ENCODE measurements at regions not wholly inside any gene's neighbourhood (a gene's known extent, or its start where the extent isn't known, plus 50 kb on each side); places are given as distances from the start of the nearest gene placed in this dataset.

DNA sequence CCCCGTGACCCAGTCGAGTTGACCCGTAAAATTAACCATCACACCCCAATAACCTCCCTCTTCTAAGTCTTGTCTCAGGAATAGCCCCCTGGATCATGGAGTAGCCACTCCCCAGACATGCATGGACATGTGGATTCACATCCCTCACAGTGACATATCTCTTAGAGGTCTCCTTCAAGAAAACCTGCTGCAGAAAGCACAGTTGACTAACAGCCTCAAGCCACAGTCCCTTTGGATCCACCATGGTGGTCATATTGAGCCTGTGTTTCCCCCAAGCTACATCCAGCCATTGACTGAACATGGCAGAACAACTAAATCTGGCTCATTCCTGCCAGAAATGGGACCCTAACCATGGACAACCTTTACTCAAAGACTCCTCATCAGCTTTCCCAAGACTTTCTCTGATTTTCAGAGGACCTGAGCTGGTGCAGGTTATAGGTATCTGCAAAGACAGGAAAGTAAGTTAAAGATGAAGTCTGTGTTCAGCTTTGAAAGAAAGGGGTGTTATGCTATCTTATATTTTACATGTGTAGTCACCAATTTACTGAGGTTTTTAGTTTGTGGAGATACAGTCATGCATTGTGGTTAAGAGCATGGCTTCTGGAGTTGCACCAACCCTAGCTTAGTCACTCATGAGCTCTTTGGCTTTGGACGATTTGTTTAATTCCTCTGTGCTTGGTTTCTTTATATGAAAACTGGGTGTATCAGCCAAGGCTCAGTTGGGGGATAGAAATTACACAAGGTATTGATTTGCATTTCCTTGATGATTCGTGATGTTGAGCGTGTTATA is 219.1 kb downstream of the MYLK4 start:
- no peaks in the 10 kb centered on the region for H3K9me3 ChIP-seq (ENCODE audit: low read depth, low read length)
- H3K4me3 ChIP-seq (ENCODE audit: low read length): no peak overlapping the region
- peaks cover 67% of the 10 kb centered on the region for H3K27me3 ChIP-seq (ENCODE audit: insufficient read depth, low read length)
- peaks cover 40% of the 10 kb centered on the region for H3K4me1 ChIP-seq (ENCODE audit: insufficient read depth, low read length)

DNA sequence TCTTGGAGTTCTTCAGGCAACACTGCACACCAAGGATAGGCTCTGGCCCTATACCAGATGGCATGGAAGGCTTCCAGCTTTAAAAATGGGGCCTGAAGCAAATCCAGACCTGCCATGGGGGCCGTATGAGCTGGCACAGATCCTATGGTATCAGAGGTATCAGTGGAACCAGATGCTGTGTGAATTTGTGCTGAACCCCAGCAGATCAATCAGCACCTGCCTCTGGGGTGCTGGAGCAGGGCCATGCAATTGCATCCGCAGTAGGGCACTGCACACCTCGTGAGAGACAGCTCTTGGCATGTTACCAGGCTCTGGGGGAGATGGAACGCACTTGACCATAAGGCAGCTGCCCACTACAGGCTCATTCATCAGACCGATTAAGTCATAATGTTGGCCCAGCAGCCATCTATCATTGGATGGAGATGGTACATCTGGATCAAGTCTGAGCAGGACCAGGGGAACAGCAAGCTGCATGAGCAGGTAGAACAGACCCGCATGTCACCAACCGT is 221.5 kb downstream of the MYLK4 start:
- H3K9me3 ChIP-seq (ENCODE audit: low read depth, low read length): peaks cover 2% of the 10 kb centered on the region

DNA sequence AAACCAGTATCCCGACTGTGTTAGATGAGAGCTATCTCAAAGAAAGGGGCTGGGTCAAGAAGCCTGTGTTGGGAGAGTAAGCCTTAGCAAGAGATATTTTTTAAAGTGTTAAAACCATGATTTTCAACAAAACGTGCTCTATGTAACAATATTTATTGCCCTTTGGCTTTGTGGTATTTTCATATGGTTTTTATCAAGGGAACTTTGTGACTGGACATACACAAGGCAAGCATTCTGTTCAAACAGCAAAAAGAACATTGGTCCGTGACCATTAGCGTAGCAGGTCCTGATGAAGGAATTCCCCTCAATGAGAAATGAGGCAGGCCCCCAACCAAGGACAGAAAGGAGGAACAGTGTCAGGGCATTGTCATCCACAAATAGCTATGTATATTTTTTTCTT is 222.6 kb downstream of the MYLK4 start:
- no peak overlapping the region for H3K4me3 ChIP-seq (ENCODE audit: low read length)
- peaks cover 7% of the 10 kb centered on the region for H3K9me3 ChIP-seq (ENCODE audit: low read depth, low read length)
- H3K4me1 ChIP-seq (ENCODE audit: insufficient read depth, low read length): peaks cover 21% of the 10 kb centered on the region
- peaks cover 60% of the 10 kb centered on the region for H3K27me3 ChIP-seq (ENCODE audit: insufficient read depth, low read length)

More for the DNA sequence above, 221.5 kb downstream of the MYLK4 start:
- Histone ChIP-seq H3K4me3 (ENCODE audit: low read length) (no peak overlapping the region), H3K27me3 (ENCODE audit: insufficient read depth, low read length) (peaks cover 58% of the 10 kb centered on the region), H3K4me1 (ENCODE audit: insufficient read depth, low read length) (peaks cover 26% of the 10 kb centered on the region)

DNA sequence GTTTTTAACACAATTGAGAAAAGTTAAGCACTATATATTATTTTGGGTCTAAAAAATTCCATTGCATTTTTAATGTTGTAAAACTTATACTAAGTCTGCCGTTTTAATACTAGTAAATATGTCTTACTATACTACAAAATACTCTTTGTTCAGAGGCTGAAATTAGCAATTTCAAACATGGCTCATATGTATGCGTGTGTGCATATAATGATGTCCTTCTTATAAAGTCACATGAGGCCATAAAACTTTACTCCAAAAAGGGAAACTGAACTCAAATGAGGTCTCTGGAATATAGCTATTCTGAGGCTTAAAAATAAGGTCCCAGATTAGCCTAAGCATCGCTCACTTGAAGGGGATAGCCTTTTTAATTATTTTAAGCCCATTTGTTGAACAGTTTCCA is 224.0 kb downstream of the MYLK4 start:
- Histone ChIP-seq H3K4me3 (ENCODE audit: low read length) (no peak overlapping the region), H3K9me3 (ENCODE audit: low read depth, low read length) (peaks cover 7% of the 10 kb centered on the region), H3K4me1 (ENCODE audit: insufficient read depth, low read length) (peaks cover 23% of the 10 kb centered on the region), H3K27me3 (ENCODE audit: insufficient read depth, low read length) (peaks cover 53% of the 10 kb centered on the region)

DNA sequence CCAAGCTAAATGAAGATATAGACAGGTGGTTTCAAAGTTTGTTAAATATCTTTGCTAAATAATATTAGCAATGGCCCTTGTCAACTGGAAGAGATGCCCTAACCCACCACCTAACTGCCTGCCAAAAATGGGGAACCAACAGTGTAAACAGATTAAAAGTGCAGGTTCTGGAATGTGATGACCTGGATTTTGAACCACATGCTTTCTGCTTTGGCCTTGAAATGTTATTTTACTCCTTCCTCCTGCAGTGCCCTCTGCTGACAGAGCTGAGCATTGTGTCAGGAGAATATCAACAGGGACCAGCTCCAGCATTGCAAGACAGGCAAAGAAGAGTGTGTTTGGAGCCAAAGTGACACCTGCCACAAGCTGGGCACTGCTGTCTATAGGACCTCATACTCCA is 226.6 kb downstream of the MYLK4 start:
- Histone ChIP-seq H3K4me1 (ENCODE audit: insufficient read depth, low read length) (peaks cover 16% of the 10 kb centered on the region), H3K27me3 (ENCODE audit: insufficient read depth, low read length) (peaks cover 55% of the 10 kb centered on the region), H3K4me3 (ENCODE audit: low read length) (no peak overlapping the region), H3K9me3 (ENCODE audit: low read depth, low read length) (peaks cover 22% of the 10 kb centered on the region)

DNA sequence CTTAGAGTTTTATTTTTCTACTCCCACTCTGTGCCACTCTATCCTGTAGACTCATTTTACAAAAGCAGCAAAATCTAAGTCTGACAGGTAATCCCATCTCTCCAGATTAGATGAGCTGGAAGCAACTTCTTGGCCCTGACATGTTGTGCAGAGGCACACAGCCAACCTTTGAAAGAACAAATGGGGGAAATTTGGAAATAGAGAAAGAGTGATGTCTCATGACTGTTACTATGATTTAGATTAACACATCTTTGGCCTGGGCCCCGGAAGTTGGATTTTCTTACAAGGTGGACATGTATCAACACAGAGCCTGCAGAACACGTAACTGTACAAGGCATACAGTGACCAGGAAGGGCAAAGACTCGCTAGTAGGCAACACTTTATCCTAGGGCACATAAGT is 227.7 kb downstream of the MYLK4 start:
- Histone ChIP-seq H3K9me3 (ENCODE audit: low read depth, low read length) (peaks cover 22% of the 10 kb centered on the region), H3K27me3 (ENCODE audit: insufficient read depth, low read length) (peaks cover 59% of the 10 kb centered on the region), H3K4me3 (ENCODE audit: low read length) (no peak overlapping the region), H3K4me1 (ENCODE audit: insufficient read depth, low read length) (peaks cover 16% of the 10 kb centered on the region)

DNA sequence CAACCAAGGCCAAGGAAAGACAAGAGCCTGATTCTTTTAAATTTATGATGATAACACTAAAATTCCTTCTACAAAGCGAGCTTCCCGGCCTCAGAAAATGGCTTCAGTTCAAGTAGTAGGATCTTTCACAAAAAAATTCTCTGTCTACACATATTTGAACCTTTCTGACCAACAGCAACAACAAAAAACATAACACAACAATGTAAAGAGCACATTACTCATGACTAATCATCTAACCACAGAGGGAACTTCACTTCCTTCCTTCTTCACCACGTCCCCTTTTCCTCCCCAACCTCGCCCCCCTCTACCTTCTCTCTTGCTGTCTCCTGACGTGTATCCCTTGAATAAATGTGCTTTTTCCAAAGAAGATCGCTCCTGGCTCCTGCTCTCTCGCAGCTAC is 228.2 kb downstream of the MYLK4 start:
- Histone ChIP-seq H3K4me1 (ENCODE audit: insufficient read depth, low read length) (peaks cover 13% of the 10 kb centered on the region), H3K27me3 (ENCODE audit: insufficient read depth, low read length) (peaks cover 53% of the 10 kb centered on the region), H3K4me3 (ENCODE audit: low read length) (no peak overlapping the region), H3K9me3 (ENCODE audit: low read depth, low read length) (peaks cover 22% of the 10 kb centered on the region)

DNA sequence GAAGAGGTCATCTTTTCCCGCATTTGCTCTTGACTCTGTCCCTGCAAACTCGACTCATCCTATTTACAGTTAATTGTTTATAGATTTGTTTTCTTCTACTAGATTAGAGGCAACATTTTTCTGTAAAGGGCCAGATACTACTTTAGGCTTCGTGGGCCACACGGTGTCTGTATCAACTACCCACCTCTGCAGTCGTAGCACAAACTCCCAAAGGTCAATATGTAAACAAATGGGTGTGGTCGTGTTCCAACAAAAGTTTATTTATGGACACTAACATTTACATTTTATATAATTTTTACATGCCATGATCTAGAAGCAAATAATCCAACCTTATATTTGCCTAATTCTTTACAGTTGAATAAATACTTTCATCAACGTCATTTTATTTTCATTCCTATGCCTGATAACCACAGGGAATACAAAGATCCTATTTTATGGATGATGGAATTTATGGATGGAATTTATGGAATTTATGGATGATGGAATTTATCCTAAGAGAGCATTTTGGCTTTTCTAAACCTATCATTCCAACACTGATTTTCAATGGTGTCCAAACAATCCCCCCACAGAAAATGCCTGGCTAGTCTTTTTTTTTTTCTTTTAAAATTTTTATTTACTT is 232.8 kb downstream of the MYLK4 start:
- H3K27me3 ChIP-seq (ENCODE audit: insufficient read depth, low read length): peaks cover 28% of the 10 kb centered on the region
- peaks cover 10% of the 10 kb centered on the region for H3K4me1 ChIP-seq (ENCODE audit: insufficient read depth, low read length)
- no peak overlapping the region for H3K4me3 ChIP-seq (ENCODE audit: low read length)
- H3K9me3 ChIP-seq (ENCODE audit: low read depth, low read length): peaks cover 16% of the 10 kb centered on the region

DNA sequence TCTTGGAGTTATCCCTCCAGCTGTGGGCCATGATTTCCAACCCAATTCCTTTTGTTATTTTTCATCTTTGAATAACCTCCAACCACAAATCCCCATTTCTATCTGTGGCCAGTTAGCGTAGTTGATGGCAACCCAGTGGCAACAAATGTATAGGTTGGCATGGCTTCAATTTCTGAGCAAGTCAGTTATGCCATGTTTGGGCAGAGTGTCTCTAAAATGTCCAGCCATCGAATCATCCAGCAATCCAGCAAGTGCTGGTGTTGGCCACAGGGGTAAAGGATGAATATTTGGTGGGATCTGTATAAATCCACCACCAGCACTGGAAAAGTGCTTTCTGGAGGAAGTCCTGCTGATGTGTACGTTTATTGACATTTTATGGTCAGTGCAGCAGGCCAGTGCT is 233.3 kb downstream of the MYLK4 start:
- no peak overlapping the region for H3K4me3 ChIP-seq (ENCODE audit: low read length)
- peaks cover 4% of the 10 kb centered on the region for H3K4me1 ChIP-seq (ENCODE audit: insufficient read depth, low read length)
- peaks cover 28% of the 10 kb centered on the region for H3K27me3 ChIP-seq (ENCODE audit: insufficient read depth, low read length)

DNA sequence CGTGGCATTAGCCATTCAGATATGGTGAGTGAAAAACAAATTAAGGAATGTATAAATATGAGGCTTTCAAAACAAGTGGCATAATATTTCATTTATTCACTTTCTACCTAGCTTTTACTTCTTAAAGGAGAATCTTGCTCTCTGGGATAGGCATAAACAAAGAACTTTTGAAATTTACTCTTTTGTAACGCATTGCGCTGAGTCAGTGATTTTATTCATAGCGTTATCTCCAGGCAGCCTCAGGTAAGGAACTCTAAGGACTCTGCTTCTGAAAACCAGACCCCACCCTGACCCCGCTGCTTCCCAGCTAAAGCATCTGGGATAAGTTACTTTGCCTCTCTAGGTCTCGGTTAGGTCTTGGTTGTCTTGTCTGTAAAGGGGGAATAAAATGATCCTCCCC is 234.7 kb downstream of the MYLK4 start:
- Histone ChIP-seq H3K9me3 (ENCODE audit: low read depth, low read length) (peaks cover 16% of the 10 kb centered on the region), H3K4me1 (ENCODE audit: insufficient read depth, low read length) (no peaks in the 10 kb centered on the region), H3K4me3 (ENCODE audit: low read length) (no peak overlapping the region), H3K27me3 (ENCODE audit: insufficient read depth, low read length) (peaks cover 24% of the 10 kb centered on the region)

More for the DNA sequence above, 233.3 kb downstream of the MYLK4 start:
- peaks cover 16% of the 10 kb centered on the region for H3K9me3 ChIP-seq (ENCODE audit: low read depth, low read length)

DNA sequence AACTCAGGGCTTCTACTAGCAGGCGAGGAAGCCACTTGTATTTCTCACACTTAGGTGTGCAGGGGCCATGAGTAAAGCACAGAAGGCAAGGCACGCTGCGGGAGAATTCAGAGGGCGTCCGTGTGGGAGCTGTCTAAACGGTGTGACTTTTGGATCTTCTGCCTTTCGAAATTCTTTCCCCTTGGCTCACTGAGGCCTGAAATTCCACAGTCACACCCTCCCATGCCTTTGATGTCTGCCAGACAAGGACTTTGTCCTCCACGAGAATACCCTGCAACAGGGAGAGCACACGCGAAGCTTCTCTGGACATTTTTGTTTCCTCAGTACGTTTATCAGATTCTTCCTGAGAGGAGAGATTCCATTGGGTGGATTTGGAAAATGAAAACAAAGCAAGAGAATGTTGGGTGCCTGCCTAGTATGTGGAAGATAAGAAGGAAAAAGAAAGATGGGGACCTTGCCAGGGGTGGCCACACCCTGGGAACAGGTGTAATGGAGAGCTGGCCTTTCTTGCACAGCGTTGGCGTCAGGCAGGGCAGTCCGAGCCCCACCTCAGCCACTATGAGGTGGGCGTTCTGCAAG is 235.7 kb downstream of the MYLK4 start:
- Histone ChIP-seq H3K4me1 (ENCODE audit: insufficient read depth, low read length) (no peaks in the 10 kb centered on the region), H3K4me3 (ENCODE audit: low read length) (no peak overlapping the region), H3K9me3 (ENCODE audit: low read depth, low read length) (peaks cover 11% of the 10 kb centered on the region), H3K27me3 (ENCODE audit: insufficient read depth, low read length) (peaks cover 19% of the 10 kb centered on the region)

DNA sequence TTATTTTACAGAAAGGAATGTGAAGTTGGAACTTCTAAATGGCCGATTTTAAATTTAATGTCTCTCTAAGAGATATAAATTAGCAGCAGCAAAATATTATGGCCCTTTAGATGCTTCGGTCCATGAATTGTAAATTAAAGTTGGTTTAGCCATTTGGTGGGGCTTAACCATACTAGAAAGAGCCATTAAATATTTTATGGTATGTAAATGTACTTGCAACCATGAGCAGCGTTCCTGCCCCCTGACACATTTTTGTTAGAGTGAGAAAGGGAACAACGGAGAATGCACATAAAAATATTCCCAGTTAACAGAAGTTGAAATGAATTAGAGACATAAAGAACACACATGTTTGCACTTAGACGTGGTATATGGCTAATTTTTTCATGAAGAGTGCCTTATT is 237.9 kb downstream of the MYLK4 start:
- H3K4me1 ChIP-seq (ENCODE audit: insufficient read depth, low read length): no peaks in the 10 kb centered on the region
- H3K9me3 ChIP-seq (ENCODE audit: low read depth, low read length): no peaks in the 10 kb centered on the region
- H3K4me3 ChIP-seq (ENCODE audit: low read length): no peak overlapping the region
- peaks cover 18% of the 10 kb centered on the region for H3K27me3 ChIP-seq (ENCODE audit: insufficient read depth, low read length)

DNA sequence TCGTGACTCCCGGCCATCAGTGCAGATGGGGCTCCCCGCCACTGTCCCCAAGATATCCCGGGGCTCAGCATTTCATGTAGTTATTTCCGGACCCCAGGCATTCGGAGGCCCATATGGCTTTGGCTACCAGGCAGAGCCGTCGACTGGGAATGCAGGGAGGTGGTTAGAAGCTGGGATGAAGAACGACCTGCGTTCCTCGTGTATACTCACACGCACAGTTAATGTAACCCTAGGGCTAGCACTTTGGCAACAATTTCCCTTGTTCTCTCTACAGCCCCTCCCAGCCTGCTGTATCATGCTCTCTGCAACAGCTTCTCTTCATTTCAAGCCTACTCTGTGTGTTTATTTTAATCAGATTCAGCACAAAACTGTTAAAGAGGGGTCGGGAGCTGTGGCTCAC is 240.4 kb downstream of the MYLK4 start:
- Histone ChIP-seq H3K4me1 (ENCODE audit: insufficient read depth, low read length) (no peaks in the 10 kb centered on the region), H3K4me3 (ENCODE audit: low read length) (no peak overlapping the region), H3K27me3 (ENCODE audit: insufficient read depth, low read length) (peaks cover 28% of the 10 kb centered on the region), H3K9me3 (ENCODE audit: low read depth, low read length) (no peaks in the 10 kb centered on the region)

DNA sequence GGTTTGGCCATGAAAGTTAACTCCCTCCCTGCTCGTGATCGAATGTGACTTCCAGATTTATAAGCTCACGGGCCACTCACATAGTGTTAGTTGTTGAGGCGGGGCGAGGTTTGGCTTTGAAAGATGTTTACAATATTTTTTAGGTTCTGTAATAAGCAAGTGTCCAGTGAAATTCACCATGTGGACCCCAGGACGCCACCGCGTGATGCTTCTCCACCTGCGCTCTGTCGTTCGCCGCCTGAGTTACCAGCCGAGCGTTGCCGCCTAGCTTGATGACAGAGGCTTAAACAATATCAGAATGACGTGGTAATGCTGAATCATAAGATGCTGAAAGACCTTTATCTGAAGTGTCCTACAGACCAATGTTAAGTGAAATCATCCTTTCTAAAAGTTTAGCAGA is 241.0 kb downstream of the MYLK4 start:
- Histone ChIP-seq H3K9me3 (ENCODE audit: low read depth, low read length) (no peaks in the 10 kb centered on the region), H3K4me1 (ENCODE audit: insufficient read depth, low read length) (no peaks in the 10 kb centered on the region), H3K27me3 (ENCODE audit: insufficient read depth, low read length) (peaks cover 28% of the 10 kb centered on the region), H3K4me3 (ENCODE audit: low read length) (no peak overlapping the region)

DNA sequence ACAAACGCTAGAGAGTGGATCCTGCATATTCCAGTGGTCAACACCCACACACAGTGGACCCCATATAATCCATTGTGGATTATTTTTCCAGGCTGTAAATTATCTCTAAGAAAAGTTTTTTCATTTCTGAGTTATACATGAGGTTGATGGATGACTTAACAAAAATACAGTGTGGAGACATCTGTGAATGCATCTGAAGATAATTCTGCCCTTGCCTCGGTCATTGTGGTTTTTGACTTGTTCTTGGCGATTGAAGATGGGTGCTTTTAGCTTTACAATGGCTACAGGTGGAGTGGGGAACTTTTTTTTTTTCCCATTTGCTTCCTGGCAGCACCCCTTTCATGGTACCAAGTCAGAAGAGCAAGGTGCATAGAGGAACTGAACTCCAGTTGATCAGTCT is 242.7 kb downstream of the MYLK4 start:
- H3K4me1 ChIP-seq (ENCODE audit: insufficient read depth, low read length): peaks cover 7% of the 10 kb centered on the region
- no peak overlapping the region for H3K4me3 ChIP-seq (ENCODE audit: low read length)
- H3K27me3 ChIP-seq (ENCODE audit: insufficient read depth, low read length): peaks cover 28% of the 10 kb centered on the region
- H3K9me3 ChIP-seq (ENCODE audit: low read depth, low read length): no peaks in the 10 kb centered on the region
